ENCODE measurements at regions not wholly inside any gene's neighbourhood (a gene's known extent, or its start where the extent isn't known, plus 50 kb on each side); places are given as distances from the start of the nearest gene placed in this dataset.

DNA sequence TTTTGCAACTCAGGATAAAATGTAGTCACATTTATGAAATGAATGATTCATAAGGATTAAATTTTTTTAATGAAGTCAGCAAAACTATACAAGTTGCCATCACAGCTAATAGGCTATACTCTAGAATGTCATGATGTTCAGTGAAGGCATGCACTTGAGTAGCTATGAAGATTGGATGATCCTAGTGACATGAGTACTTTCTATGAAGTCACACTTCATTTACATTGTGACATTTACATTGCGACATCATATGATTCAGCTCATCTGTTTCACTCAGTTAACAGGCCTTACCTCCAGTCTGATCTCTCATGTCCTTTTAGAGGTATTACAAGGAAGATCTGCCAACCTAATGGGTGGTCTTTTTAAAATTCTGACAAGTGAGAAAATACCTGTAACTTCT lies 82.7 kb upstream of the FGF13 start:
- TF ChIP-seq EP300 (IDR thresholded peaks at IDR 0.05; ENCODE audit: borderline replicate concordance), result no peak
- no peak for TF ChIP-seq CREB1 (IDR thresholded peaks at IDR 0.05; ENCODE audit: low read depth)
- no peak for TF ChIP-seq TCF12 (IDR thresholded peaks at IDR 0.05; ENCODE audit: low read depth)
- no peak for TF ChIP-seq MAX (IDR thresholded peaks at IDR 0.05)
- TF ChIP-seq TAF1 (IDR thresholded peaks at IDR 0.05; ENCODE audit: low read depth), result no peak
- TF ChIP-seq YY1 (IDR thresholded peaks at IDR 0.05; ENCODE audit: low read depth), result no peak
- TF ChIP-seq, protein P1, sequence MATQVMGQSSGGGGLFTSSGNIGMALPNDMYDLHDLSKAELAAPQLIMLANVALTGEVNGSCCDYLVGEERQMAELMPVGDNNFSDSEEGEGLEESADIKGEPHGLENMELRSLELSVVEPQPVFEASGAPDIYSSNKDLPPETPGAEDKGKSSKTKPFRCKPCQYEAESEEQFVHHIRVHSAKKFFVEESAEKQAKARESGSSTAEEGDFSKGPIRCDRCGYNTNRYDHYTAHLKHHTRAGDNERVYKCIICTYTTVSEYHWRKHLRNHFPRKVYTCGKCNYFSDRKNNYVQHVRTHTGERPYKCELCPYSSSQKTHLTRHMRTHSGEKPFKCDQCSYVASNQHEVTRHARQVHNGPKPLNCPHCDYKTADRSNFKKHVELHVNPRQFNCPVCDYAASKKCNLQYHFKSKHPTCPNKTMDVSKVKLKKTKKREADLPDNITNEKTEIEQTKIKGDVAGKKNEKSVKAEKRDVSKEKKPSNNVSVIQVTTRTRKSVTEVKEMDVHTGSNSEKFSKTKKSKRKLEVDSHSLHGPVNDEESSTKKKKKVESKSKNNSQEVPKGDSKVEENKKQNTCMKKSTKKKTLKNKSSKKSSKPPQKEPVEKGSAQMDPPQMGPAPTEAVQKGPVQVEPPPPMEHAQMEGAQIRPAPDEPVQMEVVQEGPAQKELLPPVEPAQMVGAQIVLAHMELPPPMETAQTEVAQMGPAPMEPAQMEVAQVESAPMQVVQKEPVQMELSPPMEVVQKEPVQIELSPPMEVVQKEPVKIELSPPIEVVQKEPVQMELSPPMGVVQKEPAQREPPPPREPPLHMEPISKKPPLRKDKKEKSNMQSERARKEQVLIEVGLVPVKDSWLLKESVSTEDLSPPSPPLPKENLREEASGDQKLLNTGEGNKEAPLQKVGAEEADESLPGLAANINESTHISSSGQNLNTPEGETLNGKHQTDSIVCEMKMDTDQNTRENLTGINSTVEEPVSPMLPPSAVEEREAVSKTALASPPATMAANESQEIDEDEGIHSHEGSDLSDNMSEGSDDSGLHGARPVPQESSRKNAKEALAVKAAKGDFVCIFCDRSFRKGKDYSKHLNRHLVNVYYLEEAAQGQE (IDR thresholded peaks at IDR 0.05; ENCODE audit: low read depth), result no peak
- no peak for TF ChIP-seq EGR1 (IDR thresholded peaks at IDR 0.05)
- TF ChIP-seq FOXM1 (IDR thresholded peaks at IDR 0.05; ENCODE audit: borderline replicate concordance, low read depth), result no peak
- TF ChIP-seq USF1 (IDR thresholded peaks at IDR 0.05), result no peak

- TF ChIP-seq CEBPB (IDR thresholded peaks at IDR 0.05), result no peak
- no peak for TF ChIP-seq TAF1 (IDR thresholded peaks at IDR 0.05; ENCODE audit: low read depth)
- TF ChIP-seq MAX (IDR thresholded peaks at IDR 0.05), result no peak
- no peak for TF ChIP-seq EGR1 (IDR thresholded peaks at IDR 0.05)
- no peak for TF ChIP-seq RAD21 (IDR thresholded peaks at IDR 0.05; ENCODE audit: low read depth)
- no peak for TF ChIP-seq NFIC (IDR thresholded peaks at IDR 0.05)
- no peak for TF ChIP-seq FOXM1 (IDR thresholded peaks at IDR 0.05; ENCODE audit: borderline replicate concordance, low read depth)
- no peak for TF ChIP-seq TEAD4 (IDR thresholded peaks at IDR 0.05)
- TF ChIP-seq ZBTB7A (IDR thresholded peaks at IDR 0.05; ENCODE audit: low read depth), result no peak
- TF ChIP-seq CREB1 (IDR thresholded peaks at IDR 0.05; ENCODE audit: low read depth), result no peak
- no peak for TF ChIP-seq TCF12 (IDR thresholded peaks at IDR 0.05; ENCODE audit: low read depth)
- no peak for TF ChIP-seq YY1 (IDR thresholded peaks at IDR 0.05; ENCODE audit: low read depth)
- no peak for TF ChIP-seq USF1 (IDR thresholded peaks at IDR 0.05)
- TF ChIP-seq EP300 (IDR thresholded peaks at IDR 0.05; ENCODE audit: borderline replicate concordance), result no peak
- TF ChIP-seq, protein P1 (IDR thresholded peaks at IDR 0.05; ENCODE audit: low read depth), result no peak
Observed at GRCh38 chrX:138791551-138791950, 80.0 kb upstream of the FGF13 start.

- TF ChIP-seq TEAD4 (IDR thresholded peaks at IDR 0.05), result no peak
Observed at GRCh38 chrX:138788771-138789170, 77.3 kb upstream of the FGF13 start.

- no peak for TF ChIP-seq EP300 (IDR thresholded peaks at IDR 0.05; ENCODE audit: borderline replicate concordance)
- TF ChIP-seq NFIC (IDR thresholded peaks at IDR 0.05), result no peak
Observed at GRCh38 chrX:138777230-138777629, 65.7 kb upstream of the FGF13 start.

DNA sequence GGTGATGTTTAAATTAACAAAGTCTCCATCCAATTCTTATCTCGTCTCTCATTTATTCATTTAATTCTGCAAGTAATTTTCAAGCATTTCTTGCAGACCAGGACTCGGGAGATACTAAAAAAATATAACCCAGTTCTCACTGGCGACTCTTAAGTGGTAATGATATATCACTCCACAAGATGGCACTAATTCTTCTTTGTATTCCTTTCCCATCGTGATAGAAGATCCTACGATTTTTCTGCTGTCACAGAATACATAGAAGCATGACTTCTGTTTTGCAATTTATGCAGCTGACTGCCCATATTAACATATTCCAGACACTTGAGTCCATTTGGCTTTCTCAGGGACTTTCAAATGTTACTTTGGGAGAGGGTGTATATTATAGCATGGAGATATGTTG lies 64.0 kb upstream of the FGF13 start:
- no peak for TF ChIP-seq MAX (IDR thresholded peaks at IDR 0.05)
- peak; percentile 21; the same call in 1 of the 2 replicates for TF ChIP-seq RAD21 (IDR thresholded peaks at IDR 0.05; ENCODE audit: low read depth)
- no peak for TF ChIP-seq USF1 (IDR thresholded peaks at IDR 0.05)
- TF ChIP-seq FOXM1 (IDR thresholded peaks at IDR 0.05; ENCODE audit: borderline replicate concordance, low read depth), result no peak
- no peak for TF ChIP-seq CEBPB (IDR thresholded peaks at IDR 0.05)

DNA sequence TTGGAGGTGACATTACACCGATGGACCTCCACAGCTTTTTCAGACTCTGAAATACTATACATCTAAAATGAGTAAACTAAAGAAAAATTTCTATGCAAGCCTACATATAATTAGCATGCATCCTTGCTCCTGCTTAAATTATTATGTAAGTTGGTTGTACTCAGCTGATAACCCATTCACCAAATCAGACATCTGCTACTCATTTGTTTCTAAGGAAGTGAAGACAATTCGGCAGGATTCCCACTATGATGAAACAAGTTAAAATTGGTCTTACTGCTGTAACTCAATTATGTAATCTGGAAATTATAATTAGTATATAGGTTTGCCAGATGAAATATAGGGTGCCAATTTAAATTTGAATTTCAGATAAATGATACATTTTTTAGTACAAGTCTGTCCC lies 59.5 kb upstream of the FGF13 start:
- TF ChIP-seq CREB1 (IDR thresholded peaks at IDR 0.05; ENCODE audit: low read depth) (no peak), USF1 (IDR thresholded peaks at IDR 0.05) (no peak), RAD21 (IDR thresholded peaks at IDR 0.05; ENCODE audit: low read depth) (no peak), YY1 (IDR thresholded peaks at IDR 0.05; ENCODE audit: low read depth) (no peak), MAX (IDR thresholded peaks at IDR 0.05) (no peak), CEBPB (IDR thresholded peaks at IDR 0.05) (no peak), ZBTB7A (IDR thresholded peaks at IDR 0.05; ENCODE audit: low read depth) (no peak), FOXM1 (IDR thresholded peaks at IDR 0.05; ENCODE audit: borderline replicate concordance, low read depth) (no peak), NFIC (IDR thresholded peaks at IDR 0.05) (no peak), EP300 (IDR thresholded peaks at IDR 0.05; ENCODE audit: borderline replicate concordance) (no peak), TAF1 (IDR thresholded peaks at IDR 0.05; ENCODE audit: low read depth) (no peak), TEAD4 (IDR thresholded peaks at IDR 0.05) (no peak), EGR1 (IDR thresholded peaks at IDR 0.05) (no peak), TCF12 (IDR thresholded peaks at IDR 0.05; ENCODE audit: low read depth) (no peak)
- TF ChIP-seq, protein P1 (IDR thresholded peaks at IDR 0.05; ENCODE audit: low read depth), result no peak
